Frontal cortex (tissue), 3 donors: ENCODE measurements at regions not wholly inside any gene's neighbourhood (a gene's known extent, or its start where the extent isn't known, plus 50 kb on each side); places are given as distances from the start of the nearest gene placed in this dataset.
"Not testable (repeated sequence)": the region's sequence is repeated elsewhere in the genome, so short reads cannot be mapped to it uniquely, and the experiment has no call there.

Source experiments
- DNase-seq, 2 donors: peaks; one replicate each; pipeline ENCODE4 v3.0.0; 2012; ENCODE audit warnings: low spot score in 2 of 2
- FAIRE-seq: peaks from 2 replicates; lab custom pipeline; 2012; peaks lifted over from hg19 to GRCh38; lab: Jason Lieb, UNC
- donor health status: control.
- donor health status: control.
- donor health status: control.

- FAIRE-seq = no peak
- DNase-seq = no peak
These were observed 1395.1 kb downstream of the CDH8 start for GRCh38 chr16:60641067-60641665.

GRCh38 chr16:60640038-60640437 lies 1396.2 kb downstream of the CDH8 start:
- no peak for DNase-seq
- FAIRE-seq = no peak

GRCh38 chr16:60636636-60637035 lies 1399.6 kb downstream of the CDH8 start:
- not testable (repeated sequence) for FAIRE-seq

GRCh38 chr16:60636117-60636516 lies 1400.1 kb downstream of the CDH8 start:
- DNase-seq (no peak), FAIRE-seq (no peak)

More at GRCh38 chr16:60636636-60637035, 1399.6 kb downstream of the CDH8 start:
- DNase-seq = not testable (repeated sequence)

GRCh38 chr16:60635548-60635947 lies 1400.7 kb downstream of the CDH8 start:
- FAIRE-seq (no peak), DNase-seq (no peak)

GRCh38 chr16:60611844-60612243 lies 1424.4 kb downstream of the CDH8 start:
- DNase-seq = no peak
- no peak for FAIRE-seq

- DNase-seq (no peak), FAIRE-seq (no peak)
These were observed 1427.3 kb downstream of the CDH8 start for GRCh38 chr16:60608971-60609370.

GRCh38 chr16:60605652-60606051 lies 1430.6 kb downstream of the CDH8 start:
- not testable (repeated sequence) for FAIRE-seq, DNase-seq

GRCh38 chr16:60605176-60605575 lies 1431.1 kb downstream of the CDH8 start:
- FAIRE-seq (no peak), DNase-seq (no peak)

- DNase-seq (no peak), FAIRE-seq (no peak)
These were observed 1449.7 kb downstream of the CDH8 start for GRCh38 chr16:60586493-60586892.

GRCh38 chr16:60582528-60582927 lies 1453.7 kb downstream of the CDH8 start:
- FAIRE-seq = no peak

GRCh38 chr16:60566901-60567300 lies 1469.3 kb downstream of the CDH8 start:
- no peak for DNase-seq
- no peak for FAIRE-seq

More at GRCh38 chr16:60582528-60582927, 1453.7 kb downstream of the CDH8 start:
- DNase-seq = no peak

GRCh38 chr16:60564588-60564987 lies 1471.7 kb downstream of the CDH8 start:
- FAIRE-seq (no peak), DNase-seq (no peak)

GRCh38 chr16:60563166-60563565 lies 1473.1 kb downstream of the CDH8 start:
- DNase-seq (no peak), FAIRE-seq (no peak)

- FAIRE-seq (no peak), DNase-seq (no peak)
These were observed 1477.3 kb downstream of the CDH8 start for GRCh38 chr16:60558936-60559335.

GRCh38 chr16:60553090-60553757 lies 1483.0 kb downstream of the CDH8 start:
- DNase-seq = no peak
- FAIRE-seq = no peak

GRCh38 chr16:60541535-60541934 lies 1494.7 kb downstream of the CDH8 start:
- FAIRE-seq (no peak), DNase-seq (no peak)

- FAIRE-seq = no peak
- DNase-seq = no peak
These were observed 1525.3 kb downstream of the CDH8 start for GRCh38 chr16:60510941-60511340.

- FAIRE-seq (no peak), DNase-seq (no peak)
These were observed 1526.0 kb downstream of the CDH8 start for GRCh38 chr16:60510208-60510607.

GRCh38 chr16:60491273-60491672 lies 1545.0 kb downstream of the CDH8 start:
- no peak for DNase-seq
- no peak for FAIRE-seq

GRCh38 chr16:60485872-60486489 lies 1550.3 kb downstream of the CDH8 start:
- no peak for FAIRE-seq

More at GRCh38 chr16:60485872-60486489, 1550.3 kb downstream of the CDH8 start:
- no peak for DNase-seq
